ENCODE measurements at regions not wholly inside any gene's neighbourhood (a gene's known extent, or its start where the extent isn't known, plus 50 kb on each side); places are given as distances from the start of the nearest gene placed in this dataset.
"Not testable (repeated sequence)": the region's sequence is repeated elsewhere in the genome, so short reads cannot be mapped to it uniquely, and the experiment has no call there.

DNA sequence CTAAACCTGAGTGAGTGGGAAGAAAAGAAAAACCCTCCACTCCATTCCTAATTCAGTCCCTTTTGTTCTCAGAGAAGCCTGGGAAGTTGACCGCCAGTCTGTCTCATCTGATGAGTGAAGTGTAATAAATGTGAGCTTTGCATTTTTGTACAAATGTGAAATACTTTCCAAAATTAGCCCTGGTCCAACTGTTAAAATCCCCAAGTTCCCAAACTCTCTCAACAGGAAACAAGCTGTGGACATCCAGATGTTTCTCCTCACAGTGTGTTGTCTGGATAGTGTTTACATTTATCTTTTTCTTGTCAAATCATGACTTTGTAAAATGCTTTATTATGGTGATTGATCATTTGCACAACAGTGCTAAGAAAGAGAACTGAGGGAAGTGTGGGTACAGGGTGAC lies 145.1 kb downstream of the TM2D1 start:
- DNase-seq: no peak

DNA sequence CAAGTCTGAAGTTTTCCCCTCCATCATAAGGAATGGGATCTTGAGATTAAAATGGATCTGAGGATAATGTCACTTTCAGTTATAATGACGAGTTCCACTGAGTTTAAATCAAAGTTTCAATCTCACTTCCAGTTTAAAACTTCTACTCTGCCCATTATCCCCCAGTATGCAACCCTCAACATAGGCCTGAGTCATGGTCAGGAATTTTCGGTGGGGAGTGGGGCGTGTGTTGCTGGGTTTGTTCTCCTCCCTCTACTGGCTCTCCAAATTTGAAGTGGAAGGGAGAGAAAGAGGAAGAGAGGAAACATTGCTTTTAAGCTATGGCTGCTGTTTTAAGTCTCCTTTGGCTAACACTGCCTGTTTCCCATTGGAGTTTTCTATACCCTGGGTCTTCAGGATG lies 152.9 kb downstream of the TM2D1 start:
- no peak for DNase-seq

DNA sequence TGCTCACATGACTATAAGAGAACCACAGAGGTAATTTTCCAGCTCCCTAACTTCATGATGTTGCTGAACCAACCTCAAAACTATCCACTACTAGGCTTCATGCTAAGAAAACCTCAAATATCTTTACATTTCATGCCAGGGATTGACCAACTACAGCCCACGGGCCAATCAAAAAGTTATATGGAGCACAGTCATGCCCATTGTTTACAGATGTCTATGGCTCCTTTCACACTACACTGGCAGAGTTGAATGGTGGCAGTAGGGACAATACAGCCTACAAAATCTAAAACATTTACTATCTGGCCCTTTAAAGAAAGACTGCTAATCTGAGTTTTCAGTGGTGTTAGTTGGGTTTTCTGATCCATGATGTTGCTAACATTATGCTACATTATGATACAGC lies 154.8 kb downstream of the TM2D1 start:
- DNase-seq: no peak

DNA sequence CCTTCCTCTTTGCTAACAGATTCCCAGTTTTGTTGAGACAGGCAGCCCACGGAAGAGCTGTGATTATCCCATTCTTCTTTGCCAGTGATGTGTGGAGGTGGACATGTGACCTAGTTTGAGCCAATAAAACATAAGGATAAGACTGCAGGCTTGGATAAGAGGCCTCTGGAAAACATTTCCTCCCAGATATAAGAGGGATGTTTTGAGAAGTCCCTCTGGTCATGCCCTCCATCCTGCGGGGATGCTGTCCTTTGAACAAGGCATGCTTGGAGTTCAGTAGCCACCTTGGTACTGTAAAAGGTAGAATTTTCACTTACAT lies 155.7 kb downstream of the TM2D1 start:
- DNase-seq: no peak

DNA sequence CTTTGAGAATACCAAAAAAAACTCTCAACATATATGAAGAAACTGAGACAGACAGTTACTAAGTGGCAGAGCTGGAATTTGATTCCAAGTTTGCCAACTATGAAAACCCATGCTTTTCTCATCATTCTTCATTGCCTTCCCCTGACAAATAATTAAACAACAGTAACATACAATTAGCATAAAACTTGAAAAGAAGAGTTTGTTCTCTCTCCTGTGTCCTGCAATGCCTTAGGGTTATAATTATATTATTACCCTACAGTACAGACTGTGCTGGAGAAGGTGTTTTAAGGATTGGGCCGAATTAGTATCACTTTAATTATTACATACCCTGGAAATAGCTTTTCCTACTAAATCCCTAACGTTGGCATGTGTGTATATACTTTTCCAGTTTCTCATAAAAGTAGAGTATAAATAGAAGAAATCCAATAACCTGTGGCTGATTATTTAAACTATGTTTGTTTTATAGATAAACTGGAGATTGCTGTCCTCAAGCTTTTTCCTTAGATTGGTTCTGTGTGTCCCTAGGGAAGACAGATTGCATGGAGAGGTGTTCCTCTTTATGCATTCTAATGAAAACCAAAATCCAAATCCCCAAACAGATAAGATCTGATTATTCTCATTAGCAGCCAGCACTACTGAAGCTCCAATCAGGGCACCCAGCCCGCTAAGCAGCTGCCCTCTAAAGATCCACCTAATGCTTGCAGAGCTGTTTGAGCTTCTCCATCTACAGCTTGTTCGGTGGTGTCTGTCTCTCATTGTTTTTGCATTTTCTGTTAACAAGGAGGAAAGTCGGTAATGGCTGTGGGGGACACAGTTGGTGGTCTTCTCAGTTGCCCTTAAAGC lies 156.3 kb downstream of the TM2D1 start:
- no peak for DNase-seq

DNA sequence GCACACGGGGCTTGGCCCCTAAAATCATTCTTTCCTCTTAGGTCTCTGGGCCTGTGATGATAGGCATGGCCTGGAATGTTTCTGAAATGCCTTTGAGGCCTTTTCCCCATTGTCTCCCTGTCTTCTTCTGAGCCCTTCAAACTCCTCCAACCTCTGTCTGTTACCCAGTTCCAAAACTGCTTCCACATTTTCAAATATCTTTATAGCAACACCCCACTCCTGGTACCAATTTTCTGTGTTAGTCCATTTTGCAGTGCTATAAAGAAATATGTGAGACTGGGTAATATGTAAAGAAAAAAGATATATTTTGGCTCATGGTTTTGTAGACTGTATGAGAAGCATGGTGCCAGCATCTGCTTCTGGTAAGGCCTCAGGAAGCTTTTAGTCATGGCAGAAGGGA lies 158.8 kb downstream of the TM2D1 start:
- no peak for DNase-seq

DNA sequence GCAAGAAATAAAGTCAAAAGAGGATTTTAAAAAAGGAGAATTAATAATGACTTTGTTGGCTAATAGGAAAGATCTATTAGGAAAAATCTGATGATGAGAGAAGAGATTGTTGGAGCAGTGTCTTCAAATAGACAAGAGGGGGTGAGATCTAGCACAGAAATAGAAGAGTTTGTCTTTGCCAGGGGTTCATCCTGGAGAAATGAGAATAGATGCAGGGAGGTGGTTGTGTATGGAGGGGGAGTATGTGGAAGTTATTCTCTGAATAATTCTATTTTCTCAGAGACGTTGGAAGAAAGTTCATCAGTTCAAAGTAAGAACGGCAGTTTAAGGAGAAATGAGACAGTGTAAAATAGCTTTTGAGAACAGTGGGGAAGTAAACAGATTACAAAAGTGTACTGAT lies 161.3 kb downstream of the TM2D1 start:
- DNase-seq: no peak

DNA sequence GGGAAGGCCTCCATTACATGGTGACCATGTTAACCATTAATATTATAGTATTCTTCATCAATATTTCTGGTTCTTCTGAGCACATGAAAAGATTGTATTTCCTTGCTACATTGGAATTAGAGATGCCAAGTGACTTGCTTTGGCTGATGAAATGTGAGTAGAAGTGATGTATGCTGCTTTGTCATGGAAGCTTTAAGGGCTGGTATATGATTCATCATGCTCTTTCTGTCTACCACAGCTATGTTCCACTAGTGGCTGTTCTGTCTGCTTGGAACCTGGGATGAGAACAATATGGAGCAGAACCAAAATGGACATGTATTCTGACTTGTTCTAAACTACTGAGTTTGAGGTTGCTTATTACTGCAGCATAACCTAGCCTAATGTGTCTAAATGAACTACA lies 163.3 kb downstream of the TM2D1 start:
- no peak for DNase-seq

DNA sequence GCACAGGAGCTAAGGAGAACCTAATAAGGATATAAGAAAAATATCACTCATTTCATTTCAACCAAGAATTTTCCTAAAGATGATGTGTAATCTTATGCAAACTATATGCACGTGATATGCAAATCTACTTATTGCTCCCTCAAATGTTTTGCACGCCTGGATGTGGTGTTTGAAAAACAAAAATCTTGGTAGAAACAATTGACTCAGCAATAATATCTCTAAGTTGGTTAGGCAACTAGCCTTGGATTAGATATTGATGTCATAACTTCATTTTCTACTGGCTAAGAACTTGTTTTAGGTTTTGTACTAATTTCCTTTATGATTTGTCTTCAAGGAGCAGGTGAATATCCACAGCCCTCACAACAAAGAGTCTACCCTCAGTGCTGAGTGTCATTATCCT lies 164.6 kb downstream of the TM2D1 start:
- no peak for DNase-seq

DNA sequence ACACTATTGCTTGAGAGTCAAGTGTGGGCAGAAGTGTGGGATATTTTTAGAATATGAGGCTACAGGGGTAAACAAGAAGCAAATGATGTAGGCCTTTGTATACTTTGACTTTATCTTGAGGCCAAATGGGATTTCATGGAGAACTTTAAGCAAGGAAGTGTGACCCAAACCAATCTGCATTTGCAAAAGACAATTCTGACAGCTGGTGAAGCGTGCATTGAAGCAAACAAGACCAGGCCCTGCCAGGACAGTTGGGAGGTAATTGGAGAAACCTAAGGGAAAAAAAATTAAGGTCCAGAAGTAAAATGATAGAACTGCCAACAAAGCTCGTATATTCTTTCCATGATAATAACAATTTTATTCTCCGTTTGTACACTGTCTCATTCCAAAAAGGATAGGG lies 168.3 kb downstream of the TM2D1 start:
- no peak for DNase-seq

DNA sequence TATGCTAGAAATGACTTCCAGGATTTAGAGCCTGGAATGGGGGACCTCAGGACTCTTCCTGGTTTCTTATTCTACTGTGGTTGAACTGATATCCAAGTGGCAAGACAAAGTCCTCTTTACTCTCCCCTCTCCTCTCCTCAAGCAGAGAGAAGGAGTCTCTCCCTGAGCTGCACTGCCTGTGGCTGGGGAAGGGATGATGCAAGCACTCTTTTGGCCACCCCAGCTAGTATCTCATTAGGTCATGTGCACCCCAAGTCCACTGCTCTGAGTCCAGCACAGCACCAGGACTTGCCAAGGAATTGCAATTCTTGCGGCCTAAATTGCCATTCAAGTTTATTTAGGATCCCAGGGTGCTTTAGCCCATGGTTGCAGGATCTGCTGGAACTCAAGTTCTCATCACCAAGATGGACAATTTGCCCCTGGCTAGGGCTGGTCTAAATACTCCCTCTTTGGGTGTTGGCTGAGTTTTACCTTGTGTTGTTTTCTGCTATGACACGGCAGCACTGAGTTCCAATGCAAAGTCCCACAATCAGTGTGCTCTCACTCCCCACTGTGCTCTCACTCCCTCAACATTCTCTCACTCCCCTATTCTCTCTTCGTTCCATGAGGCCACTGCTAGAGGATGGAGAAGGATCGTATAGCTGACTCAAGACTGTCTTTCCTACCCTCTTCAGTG lies 172.2 kb downstream of the TM2D1 start:
- no peak for DNase-seq

DNA sequence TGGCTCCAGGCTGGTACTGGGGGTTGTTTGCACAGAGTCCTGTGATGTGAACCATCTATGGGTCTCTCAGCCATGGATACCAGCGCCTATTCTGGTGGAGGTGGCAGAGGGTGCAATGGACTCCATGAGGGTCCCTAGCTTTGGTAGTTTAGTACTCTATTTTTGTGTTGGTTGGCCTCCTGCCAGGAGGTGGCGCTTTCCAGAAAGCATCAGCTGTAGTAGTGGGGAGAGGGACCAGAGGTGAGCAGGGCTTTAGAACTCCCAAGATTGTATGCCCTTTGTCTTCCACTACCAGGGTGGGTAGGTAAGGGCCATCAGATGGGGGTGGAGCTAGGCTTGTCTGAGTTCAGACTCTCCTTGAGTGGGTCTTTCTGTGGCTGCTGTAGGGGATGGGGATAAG lies 177.6 kb downstream of the TM2D1 start:
- DNase-seq: not testable (repeated sequence)

DNA sequence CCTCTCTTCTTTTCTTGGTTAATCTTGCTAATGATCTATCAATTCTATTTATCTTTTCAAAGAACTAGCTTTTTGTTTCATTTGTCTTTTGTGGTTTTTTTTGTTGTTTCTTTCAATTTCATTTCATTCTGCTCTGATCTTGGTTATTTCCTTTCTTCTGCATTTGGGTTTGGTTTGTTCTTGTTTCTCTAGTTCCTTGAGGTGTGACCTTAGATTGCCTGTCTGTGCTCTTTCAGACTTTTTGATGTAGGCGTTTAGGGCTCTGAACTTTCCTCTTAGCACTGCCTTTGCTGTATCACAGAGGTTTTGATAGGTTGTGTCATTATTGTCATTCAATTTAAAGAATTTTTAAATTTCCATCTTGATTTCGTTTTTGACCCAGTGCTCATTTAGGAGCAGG lies 180.1 kb downstream of the TM2D1 start:
- DNase-seq: not testable (repeated sequence)

DNA sequence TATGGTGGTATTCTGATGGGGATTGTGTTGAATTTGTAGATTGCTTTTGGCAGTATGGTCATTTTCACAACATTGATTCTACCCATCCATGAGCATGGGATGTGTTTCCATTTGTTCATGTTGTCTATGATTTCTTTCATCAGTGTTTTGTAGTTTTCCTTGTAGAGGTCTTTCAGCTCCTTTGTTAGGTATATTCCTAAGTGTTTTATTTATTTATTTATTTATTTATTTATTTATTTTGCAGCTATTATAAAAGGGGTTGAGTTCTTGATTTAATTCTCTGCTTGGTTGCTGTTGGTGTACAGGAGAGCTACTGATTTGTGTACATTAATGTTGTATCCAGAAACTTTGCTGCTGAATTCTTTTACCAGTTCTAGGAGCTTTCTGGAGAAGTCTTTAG lies 181.4 kb downstream of the TM2D1 start:
- not testable (repeated sequence) for DNase-seq

DNA sequence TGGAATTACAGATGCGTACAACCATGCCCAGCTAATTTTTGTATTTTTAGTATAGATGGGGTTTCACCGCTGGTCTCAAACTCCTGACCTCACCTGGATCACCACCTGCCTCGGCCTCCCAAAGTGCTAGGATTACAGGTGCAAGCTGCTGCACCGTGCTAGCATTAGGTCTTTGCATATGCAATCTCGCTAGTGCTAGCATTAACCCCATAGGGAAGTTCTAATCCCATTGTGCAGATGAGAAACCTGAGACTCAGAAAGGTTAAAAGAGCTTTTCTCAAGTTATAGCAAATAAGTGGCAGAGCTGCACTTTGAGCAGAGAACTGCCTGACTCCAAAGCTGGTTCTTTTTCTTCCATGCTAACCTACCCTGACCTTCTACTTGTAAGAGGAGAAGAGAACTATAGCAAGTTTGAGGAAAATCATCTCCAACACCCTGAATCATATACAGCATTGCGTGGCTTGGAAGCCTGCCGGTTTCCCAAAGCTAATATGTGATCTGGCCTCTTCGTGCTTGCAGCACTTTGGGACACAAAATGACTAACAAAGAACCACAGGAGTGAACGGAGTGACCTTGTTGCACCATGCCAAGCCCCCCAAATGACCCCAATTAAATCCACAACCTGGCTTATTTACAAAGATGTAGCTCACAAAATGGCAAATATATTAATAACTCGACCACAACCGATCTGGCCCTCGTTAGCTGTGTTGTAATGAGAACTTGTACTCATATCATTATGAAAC lies 185.1 kb downstream of the TM2D1 start:
- no peak for DNase-seq

DNA sequence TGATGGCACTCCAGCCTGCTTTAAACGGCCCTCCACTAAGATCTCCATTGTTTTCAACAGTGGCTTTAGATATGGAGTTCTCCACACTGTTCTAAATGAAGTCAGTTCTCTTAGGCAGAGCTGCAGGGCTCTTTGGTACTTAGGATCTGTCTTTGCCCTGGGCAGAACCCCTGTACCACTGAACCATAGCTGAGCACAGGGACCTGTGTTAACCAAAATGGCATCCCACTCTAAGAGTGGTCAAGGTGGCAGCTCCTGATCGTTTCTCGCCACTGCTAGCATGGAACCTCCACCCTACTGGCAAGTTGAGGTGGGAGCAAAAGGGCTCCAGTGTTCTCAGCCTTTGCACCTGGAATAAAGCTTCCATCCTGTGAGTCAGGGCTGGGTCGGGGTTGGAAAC lies 186.7 kb downstream of the TM2D1 start:
- DNase-seq: no peak

DNA sequence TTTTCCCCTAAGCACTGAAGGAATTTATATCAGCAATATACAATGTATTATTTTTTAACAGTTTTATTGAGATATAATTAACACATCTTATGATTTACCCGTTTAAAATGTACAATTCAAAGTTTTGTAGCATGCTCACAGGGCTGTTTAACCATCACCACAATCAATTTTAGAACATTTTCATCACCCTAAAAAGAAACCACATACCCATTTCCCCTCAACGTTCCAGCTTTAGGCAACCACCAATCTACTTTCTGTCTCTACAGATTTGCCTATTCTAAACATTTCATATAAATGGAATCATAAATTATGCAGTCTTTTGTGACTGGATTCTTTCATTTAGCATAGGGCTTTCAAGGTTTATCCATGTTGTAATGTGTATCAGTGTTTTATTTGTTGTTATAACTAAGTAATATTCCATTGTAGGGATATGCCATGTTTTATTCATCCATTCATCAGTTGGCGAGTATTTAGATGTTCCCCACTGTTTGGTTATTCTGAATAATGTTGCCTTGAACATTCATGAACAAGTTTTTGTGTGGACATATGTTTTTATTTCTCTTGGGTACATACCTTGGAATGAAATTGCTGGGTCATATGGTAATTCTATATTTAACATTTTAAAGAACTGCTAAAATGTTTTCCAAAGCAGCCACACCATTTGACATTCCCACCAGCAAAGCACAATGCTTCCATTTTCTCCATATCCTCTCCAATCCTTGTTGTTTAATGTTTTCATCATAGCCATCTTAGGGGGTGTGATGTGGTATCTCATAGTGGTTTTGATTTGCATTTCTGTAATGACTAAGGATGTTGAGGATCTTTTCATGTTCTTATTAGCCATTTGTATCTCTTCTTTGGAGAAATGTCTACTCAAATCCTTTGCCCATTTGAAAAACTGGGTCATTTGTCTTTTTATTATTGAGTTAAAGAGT lies 188.5 kb downstream of the TM2D1 start:
- no peak for DNase-seq

DNA sequence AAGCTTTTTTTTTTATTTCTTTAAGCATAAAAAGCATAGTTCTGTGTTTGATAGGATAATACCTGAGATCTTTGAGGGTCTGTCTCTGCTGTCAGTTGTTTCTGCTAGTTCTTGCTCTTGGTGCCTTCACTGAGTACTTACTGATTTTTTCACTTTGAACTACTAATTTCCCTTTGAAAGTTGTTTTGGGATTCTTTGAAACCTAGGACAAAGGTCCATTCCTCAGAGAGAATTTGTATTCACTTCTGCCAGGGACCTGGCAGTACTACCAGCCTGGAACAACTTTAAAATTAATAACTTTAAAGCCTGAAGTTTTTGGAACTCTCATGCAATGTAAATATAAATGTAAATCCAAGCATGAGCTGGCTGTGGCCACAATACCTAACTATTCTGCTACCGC lies 190.1 kb downstream of the TM2D1 start:
- DNase-seq: no peak

DNA sequence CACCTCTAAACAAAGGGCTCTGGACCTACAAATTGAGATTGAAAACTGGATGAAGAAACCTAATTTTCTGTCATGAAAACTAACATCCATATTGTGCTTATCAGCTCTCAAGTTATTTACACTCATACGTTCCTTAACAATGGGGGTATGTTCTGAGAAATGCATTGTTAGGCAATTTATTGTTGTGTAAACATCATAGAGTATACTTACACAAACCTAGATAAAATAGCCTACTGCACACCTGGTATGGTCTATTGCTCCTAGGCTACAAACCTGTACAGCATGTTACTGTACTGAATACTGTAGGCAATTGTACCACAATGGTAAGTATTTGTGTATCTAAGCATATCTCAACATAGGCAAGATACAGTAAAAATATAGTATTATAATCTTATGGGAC lies 191.4 kb downstream of the TM2D1 start:
- no peak for DNase-seq

DNA sequence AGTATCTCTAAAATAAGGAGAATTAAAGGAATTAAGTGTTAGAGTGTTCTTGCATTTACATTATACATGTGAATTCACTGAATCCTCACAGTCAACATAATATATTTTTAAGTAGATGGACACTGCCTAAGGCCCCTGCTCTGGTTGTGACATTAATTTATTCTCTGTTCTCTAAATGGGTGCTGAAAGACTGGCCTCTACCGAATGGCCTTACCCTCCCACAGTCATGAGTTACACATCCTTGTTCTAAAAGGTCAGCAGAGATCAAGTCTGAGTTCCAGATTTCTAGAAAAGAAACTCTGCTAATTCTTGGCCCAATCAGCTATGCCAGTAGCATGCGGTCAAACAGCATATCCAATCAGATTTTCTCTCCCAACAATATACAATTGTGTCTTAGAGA lies 193.2 kb downstream of the TM2D1 start:
- DNase-seq: no peak

DNA sequence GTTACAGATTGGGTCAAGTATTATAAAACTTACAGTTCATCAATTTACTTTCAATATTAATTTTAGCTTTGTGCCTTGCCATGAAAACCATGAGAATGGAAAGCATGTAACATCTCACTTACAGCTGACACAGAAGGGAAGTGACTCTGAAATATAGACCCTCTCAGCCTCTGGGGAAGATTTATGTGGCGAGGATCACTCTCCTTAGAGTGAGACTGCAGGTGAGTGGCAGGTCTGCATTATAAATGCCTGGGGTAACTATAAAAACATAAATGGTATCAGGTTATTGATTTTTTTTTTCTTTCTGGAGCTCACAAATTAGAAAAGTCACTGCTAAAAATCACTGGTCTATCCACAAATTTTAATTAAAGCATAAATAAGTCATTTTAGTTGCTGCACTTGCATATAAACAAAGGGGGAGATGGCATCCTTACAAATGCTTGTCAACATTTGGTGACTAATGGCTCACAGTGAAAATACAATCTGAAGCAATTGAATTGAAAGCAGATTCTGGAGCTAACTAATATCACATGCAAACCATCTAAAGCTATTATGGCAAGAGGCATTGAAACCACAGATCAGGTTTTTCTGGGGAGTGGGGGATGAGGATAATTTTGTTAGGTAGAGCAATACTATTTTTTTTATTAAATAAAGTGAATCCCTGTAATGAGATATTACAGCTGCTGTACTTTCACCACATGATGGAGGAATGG lies 200.9 kb downstream of the TM2D1 start:
- DNase-seq: no peak

DNA sequence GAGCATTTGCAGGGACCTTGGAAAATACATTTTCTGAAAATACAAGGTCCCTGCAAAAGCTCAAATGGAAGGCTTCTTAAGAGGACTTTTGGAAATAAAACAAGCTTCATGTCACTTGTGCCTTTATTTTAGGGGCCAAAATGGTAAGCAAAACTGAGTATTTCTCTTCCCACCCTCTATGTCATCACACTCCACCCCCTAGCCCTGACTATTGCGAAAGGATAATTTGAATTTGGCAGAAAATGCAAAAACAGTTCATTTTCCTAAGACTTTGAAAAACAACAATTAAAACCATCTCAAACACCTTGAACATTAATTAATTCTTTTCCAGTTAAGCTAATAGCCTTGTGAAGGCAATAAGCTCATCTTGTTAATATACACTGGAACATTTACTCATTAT lies 201.7 kb downstream of the TM2D1 start:
- DNase-seq: no peak
